ENCODE measurements at regions not wholly inside any gene's neighbourhood (a gene's known extent, or its start where the extent isn't known, plus 50 kb on each side); places are given as distances from the start of the nearest gene placed in this dataset.

GRCh38 chr3:8050283-8050682 is 451.3 kb upstream of the LMCD1 start:
- TF ChIP-seq POLR2A (IDR thresholded peaks at IDR 0.05; ENCODE audit: low read depth, low read length) (no peak), CTCF (IDR thresholded peaks at IDR 0.05; ENCODE audit: extremely low read depth in 1 of 2, insufficient read depth in 1 of 2, low read depth in 1 of 2, low read length in 2 of 2) (no peak)

Measured in endothelial cell of umbilical vein (primary cell).